Kidney capillary endothelial cell (primary cell): ENCODE measurements at regions not wholly inside any gene's neighbourhood (a gene's known extent, or its start where the extent isn't known, plus 50 kb on each side); places are given as distances from the start of the nearest gene placed in this dataset.
"Not testable (repeated sequence)": the region's sequence is repeated elsewhere in the genome, so short reads cannot be mapped to it uniquely, and the experiment has no call there.

Source experiments
- DNase-seq: peaks from one replicate; pipeline ENCODE4 v3.0.0-alpha.2; 2018; ENCODE audit warnings: low spot score

DNA sequence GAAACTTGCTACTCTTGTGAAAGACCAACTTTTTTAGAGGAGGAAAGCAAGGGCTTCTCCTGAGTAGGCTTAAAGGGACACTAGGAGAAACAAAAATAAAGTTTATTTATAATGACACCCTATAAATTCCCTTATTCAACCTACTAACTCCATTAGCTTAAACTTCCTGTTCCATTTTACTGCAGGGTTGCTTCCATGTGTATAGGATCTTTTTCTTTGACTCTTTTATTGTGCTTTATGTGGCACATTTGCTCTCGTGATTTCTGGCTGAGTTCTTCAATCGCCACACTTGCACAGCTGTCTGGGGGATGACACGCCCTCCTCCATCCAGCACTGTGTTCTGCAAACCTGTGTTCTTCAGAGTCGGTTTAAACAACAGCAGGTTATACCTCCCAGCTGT, 225.7 kb upstream of the NPVF start:
- DNase-seq: no peak

DNA sequence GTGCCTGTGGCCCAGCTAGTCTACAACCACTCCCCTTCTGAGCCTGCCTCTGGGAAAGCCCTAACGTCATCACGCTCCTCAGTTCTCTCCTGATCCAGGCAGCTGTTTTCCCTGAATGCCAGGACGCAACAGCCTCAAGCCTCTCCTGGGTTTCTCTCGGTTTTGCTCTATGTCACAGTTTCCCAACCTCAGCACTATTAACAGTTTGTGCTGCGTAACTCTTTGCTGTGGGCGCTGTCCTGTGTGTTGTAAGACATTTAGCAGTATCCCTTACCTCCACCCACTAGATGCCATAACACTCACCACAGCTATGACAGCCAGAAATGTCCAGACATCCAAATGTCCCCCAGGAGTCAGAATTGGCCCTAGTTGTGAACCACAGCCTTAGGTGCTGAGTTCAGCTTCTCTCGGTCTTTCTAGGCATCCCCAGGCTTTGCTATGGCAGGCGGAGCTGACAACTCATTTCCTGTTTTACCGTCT, 226.3 kb upstream of the NPVF start:
- no peak for DNase-seq

DNA sequence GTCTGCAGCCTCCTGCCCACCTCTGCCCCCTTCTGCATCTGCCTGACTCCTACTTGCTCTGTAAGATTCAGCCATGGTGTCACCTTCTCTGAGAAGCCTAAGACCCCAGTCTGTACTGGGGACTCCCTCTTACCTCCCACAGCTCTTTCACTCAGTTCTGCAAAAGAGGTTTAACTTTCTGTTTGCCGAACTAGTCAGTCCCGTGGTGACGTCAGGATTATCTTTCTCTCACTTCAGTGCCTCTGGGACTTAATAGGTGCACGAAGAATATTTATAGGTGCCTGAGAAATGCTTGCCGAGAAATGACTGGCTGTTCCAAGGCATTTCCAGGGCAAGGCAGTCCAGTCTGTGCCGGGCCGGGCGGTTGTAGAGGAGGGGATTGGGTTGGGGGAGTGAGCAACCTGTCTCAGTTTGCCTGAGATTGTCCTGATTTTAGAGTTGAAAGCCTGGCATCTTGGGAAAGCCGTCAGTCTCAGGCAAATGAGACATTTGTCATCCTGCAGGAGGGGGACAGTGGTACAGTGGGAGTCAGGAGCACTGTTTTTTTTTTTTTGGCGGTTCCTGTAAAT, 227.5 kb upstream of the NPVF start:
- no peak for DNase-seq

DNA sequence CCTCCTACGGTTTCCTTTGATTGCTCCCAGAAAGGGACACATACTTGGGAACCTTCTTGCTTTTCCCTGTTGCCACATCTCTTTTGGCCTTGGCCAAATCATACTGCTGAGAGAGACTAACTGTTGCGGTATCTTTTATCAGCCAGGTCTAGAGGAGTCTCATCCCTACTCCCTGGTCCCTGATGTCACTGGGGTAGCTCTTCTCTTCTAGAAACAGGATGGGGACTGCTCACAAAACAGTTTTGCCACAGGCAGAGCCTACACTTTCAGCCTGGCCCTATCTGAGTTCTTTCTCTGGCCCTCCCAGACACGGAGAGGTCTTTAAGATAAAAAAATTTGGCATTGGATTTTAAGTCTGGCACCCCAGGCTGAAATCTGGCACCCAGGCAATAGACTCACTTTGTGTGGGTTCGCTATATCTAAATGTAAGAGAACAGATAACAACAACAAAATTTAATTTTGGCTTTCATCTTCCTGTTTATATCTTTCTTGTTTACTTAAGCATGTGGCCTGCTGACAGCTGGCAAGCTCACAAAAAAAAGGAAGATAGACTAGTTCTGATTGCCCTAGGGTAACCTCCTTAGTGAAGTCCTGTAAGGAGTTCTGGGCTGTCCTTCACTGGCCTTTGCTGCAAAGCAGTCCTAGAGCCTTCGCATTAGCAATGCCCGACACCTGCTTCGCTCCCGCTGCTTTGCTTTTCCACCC, 228.3 kb upstream of the NPVF start:
- DNase-seq: no peak

DNA sequence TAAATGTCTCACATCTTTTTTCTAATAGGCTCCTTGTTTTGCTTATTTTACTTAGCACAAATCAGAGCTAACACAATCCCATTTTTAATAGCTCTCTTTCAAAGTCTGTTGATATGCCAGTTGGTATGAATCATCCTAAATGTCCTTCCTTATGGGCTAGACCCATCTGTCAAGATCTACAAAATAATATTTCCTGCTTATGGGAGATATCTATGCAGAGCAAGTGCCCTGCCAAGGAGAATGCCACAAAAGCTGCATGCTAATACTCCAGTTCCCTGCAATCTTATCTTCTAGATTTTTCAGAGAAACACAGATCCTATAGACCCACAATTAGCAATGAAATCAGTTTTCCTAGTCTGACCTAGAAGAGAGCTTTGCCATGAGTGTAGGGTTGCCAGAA, 230.8 kb upstream of the NPVF start:
- no peak for DNase-seq

DNA sequence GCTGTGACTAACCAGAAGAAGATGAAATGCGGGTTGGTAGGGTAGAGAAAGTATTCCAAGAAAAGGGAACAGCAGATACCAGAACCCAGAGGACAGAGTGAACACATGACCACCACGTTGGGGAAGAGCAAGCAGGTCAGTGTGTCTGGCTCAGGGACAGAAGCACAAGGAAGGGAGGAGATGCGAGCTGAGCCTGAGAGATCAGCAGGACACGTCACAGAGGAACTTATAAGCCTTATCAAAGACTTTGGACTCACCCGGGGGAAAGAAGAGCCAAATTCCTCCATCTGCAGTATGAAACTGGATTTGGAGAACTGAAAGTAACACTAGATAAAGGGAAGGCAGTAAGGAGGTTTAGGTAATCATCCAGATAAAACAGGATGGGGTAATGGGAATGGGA, 232.1 kb upstream of the NPVF start:
- no peak for DNase-seq

DNA sequence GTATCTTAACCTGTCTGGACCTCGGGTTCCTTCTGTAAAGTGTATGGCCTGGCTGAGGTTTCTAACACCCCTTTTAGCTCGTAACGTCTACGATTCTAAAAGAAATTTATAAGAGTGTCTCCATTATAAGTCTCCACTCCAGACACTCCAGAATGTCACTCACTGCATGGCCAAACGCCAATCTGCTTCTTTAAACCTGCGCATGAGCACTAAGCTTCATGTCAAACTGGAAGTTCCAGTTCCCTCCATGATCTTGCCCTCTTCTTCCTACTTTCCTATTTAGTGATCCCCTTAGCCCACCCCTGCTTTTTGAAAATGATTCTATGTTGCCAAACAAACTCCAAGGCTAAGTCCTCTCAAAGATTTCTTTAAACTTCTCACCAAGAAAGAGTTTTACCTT, 241.4 kb upstream of the NPVF start:
- no peak for DNase-seq

DNA sequence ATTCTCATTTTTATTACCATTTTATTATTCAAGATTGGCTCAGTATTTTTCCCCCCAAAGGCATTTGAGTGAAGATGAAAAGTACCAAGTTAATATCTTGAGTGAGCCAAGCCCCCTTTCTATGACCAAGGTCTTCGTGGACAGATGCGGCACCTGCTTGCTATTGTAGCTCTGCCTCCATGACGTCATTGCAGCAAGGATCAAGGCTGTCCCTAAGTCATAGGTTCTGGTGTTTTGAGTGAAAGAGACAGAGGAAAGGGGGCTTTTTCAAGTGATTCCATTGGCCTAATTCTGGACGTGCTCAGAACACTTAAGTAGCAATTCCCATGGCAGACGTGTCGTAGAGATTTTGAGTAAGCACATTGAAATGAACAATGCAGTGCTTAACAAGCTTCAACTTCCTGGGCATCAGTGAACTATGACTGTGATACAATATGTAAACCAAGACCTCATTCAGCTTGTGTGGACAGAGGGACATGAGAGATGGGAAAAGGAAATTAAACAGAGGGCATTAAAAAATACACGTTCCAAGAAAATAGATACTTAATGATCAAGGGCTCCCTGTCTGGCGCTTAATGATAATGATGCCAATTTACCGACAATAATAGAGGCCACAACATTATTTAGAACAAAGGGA, 248.7 kb upstream of the NPVF start:
- no peak for DNase-seq

DNA sequence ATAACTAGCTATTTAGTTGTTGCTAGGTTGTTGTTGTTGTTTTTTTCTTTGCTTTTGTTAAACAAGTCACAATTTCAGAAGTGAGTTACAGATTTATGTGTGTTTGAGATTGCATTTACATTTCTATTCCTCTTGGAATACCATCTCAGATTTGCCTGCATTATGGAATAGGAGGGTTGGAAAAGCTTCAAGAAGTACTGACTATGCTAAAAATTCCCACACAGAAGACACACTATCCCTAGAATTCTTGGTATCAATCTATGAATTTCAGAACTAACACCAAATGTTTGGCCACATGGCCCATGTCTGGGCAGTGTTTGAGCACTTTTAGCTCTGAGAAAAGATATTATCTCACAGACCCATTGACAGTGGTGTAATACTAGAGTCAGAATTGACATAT, 249.9 kb upstream of the NPVF start:
- DNase-seq: not testable (repeated sequence)

DNA sequence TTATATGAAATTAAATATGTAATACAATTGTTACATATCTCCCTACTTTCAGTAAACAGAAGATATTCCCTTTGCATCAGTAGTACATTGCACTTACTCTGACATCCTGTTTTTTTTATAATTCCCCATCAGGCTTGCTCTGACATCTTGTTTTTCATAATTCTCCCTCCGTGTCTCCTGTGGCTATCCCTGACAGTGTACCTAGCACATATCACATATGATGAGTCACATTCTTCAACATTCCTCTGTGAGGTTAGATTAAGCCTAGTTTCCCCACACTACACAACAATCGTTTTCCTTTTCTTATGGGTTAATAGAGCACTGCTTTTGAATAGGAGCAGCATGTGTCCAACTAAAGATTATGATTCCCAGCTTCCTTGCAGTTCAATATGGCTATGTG, 250.6 kb upstream of the NPVF start:
- DNase-seq: no peak

DNA sequence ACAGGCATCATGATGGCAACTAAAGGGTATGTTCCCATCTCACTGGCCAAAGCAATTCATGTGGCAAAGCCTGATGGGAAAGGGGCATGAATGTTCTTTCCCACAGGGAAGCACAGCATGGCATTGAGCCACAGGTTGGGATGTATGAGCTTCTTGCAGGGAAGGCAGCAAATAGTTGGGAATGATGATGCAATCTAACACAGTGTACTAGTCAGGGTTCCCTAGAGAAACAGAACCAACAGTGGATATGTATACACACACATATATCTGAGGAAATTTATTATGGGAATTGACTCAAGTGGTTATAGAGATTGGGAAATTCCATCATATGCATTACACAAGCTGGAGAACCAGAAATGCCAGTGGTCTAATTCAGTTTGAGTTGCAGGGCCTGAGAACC, 253.6 kb upstream of the NPVF start:
- no peak for DNase-seq

DNA sequence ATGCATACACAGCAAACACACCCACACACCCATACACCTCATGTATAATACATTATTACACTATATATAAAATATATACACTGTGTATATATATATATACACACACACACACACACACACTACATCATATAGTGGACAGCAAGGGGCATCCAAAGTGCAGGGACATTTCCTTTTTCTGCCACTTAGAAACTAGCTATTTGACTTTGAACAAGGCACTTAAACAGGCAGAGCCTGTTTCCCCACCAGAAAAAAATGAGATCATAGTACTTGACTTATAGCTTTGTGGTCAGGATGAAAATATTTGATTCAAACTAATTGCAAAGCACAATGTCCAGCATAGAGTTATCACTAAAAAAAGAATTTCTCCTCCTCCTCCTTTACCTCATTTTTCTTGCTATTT, 254.3 kb upstream of the NPVF start:
- DNase-seq: no peak

DNA sequence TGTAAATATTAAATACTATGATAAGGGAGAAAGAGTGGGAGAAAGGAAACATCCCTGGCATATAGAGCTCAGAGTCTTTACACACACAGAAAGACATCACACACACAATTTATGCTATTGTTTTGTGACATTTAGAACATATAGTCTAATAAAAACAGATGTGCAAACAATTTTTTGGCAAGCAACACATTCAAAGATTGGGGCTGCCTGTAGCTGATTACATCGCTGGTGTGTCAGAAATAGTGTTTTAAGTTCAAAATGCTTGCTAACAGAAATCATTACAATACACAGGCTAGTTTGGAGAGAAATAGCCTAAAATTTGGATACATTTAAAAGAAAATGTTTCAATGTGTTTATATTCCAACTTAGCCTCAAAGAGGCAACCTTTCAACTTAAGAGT, 256.7 kb upstream of the NPVF start:
- no peak for DNase-seq

DNA sequence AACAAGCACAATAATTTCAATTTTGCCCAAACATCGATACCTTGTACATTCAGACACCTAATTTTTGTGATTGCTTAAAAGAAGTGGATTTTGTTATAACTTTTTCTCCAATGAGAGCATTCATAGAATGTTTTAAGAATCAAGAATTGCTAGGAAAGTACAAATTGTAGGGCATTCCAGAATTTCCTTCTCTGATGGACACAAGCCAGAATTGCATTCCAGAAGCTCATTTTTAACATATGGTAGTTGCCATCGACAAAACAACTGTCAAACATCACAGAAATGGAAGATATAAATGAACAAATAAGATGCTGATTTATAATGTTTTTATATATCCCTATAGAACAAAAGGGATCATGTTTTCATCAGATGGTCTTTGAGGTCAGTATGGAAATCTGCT, 258.4 kb upstream of the NPVF start:
- no peak for DNase-seq

DNA sequence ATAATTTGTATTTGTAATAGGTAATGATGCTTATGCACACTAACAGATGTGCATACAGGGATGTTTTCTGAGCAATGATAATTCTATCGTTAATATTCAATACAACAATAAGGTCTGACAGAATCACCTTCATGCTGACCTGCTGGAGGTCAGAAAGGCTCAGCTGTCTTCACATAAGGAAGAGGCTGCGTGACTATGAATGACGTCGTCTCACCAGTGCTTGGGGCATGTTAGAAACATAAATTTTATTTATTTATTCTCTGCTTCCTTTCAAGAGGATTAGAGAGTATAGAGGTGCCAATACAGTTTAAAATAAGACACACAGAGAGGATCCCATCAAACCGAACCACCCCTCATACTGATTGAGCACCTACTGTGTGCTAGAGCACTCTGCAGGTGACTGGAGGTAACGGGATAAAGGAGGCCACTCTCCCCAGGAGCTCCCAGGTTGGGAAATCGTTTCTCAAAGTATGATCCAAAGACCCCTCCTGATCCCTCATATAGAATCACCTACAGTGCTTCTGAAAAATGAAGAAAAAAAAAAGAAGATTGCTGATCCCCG, 265.6 kb upstream of the NPVF start:
- no peak for DNase-seq

DNA sequence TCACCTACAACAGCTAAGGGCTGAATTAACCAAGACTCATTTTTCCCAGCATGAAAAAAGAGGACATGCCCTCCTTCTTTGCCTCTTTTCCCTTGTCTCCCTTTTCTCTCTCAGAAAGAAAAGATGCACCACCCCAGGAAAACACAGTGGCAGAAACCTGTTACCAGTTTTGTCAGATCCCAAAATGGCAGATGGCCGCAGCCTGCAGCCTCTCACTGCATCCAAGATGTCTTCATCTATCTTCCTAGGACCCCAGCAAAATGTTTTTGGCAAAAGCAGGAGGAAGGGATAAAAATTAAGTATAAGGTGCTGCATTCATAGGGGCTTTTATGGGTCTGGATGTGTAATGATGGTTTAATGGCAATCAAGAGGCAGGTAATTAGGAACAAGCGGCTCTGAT, 266.6 kb upstream of the NPVF start:
- DNase-seq: no peak

DNA sequence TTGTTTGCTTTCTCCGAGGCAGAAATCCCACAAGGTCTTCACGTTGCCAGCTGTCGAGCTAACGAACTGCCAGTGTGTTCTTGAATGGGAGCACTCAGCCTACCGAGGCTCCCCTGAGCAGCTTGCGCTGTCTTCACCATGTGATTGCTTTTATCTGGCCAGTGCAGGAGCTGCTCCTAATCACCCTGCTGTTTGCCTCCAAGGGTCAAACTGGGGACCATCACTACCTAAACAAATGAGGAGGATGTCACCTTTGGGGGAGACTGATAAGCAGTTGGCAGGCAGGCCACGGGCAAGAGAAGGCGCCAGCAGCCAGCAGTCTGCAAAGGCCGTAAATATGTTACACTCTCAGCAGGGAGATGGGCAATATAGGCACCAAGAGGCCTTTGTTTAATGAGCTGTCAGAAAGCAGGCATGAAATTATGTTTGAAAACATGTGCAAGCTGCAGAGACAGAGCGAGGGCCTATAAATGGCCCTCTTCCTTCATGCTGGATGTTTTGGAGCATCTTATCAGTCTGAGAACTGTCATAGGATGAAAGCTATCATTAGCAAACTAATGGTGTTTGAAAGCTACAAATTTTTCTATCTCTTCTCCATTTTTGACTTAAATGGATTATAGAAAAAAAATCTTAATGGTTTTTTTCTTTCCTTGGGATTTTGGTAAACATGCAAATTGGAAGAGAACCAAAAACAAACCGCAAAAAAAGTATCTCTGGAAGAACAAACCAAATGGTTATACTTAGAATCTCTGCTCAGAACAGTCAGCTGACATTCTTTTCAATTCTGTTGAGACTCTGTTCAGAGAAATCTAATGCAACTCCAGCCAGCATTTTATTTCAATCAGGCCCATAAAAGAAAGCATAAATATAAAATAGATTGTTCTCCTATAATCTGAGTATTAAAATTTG, 267.3 kb upstream of the NPVF start:
- DNase-seq: no peak

DNA sequence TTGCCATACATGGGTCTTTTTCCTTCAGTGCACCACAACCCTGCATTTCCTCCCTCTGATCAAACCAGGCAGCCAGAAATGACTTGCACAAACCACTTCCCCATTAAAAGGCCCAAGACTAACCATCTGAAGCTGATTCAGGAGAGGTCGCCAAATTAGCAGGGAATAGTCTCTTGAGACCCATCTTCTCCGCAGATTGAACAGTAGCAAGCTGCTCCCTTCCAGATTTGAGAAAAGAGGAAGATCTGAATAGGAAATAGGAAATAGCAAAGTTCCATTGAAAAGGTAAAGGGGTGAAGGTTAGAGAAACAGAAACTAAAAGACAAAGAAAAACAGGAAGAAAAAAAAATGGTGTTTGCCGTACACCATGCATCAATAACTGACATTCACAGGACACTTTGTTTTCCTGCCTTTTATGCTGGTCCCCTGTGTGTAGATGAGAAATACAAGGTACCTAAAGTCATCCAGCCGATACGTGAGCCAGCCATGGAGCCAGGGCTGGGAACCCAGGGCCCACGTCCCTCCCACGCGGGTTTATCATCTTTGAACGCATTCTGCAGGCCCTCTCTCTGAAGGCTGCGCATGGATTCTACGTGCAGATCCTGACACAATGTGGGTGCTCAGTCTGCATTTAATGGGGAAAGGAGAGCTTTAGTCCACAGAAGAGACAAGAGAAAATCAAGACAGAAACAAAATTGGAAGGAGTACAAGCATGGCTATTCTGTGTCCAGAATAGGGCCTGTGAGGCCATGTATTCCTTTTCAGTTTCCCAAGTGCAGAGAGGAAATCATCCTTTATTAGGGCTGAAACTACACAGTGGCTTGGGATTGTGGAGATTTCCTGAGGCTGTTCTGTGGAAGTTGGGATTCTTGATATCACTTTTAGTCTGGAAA, 268.4 kb upstream of the NPVF start:
- DNase-seq: no peak

DNA sequence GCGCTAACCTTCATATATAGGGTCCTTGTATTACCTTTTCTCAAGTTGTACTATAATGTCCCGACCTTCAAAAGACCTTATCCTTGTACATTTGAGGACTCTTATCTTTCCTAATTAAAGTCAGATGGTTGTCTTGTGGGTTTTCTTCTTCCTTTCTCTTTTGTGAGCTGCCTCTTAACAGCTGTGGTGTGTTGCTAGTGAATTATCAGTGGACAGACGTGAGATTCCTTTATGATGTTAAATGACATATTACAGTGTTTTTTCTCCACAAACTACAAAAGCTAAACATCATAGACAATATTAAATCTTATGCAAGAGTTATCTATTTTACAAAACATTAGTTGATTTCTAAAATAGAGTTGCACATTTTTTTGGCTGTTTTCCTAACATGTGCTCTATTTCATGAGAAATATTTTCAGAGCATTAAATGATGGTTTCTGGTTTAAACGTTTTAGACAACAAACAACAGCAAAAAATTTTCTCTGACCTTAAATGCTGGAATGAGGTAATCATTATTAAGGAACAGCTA, 272.2 kb upstream of the NPVF start:
- no peak for DNase-seq

DNA sequence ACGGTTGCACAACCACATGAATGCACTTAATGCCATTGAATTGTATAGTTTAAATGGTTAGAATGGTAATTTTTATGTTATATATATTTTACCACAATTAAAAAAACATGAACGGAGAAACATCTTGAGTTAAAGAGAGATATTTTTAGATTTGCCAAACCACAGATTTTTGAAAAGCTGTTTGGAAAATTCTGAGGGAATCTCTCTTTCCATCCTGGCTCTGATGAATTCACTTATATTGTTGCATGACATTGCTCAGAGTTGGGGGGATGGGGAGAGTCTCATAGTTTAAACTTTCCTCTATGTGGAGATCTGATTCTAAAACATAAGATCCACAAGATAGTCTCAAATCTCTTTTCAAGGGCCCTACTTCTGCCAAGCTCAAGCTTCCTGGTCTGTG, 275.0 kb upstream of the NPVF start:
- no peak for DNase-seq

DNA sequence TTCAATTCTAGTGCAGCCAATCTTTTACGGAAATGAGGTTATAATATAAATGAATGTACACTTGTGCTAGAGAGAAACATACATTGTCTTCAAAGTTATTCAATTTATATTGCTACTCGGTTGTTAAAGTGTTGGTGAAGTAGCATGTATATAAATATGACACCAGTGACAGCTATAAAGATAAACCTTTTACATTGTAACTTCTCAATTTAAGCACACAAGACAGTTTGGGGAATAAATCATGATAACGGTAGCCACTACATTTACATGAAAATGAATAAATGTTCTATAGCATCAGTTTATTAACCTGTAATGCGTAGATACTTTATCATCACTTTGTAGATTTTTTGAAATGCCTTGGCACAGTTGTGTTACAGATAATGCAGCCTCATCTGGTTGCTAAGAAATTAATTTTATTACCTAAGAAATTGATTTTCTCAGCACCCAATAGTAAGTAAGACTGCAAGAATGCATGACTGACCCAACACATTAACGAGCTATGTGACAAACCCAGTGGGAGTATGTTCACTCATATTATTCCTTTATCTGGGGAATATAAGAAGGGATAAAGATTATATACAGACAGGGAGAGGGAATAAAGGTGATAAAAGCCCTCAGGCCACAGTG, 283.9 kb upstream of the NPVF start:
- DNase-seq: no peak
